SKM-1 (cell line): ENCODE measurements at regions not wholly inside any gene's neighbourhood (a gene's known extent, or its start where the extent isn't known, plus 50 kb on each side); places are given as distances from the start of the nearest gene placed in this dataset.
"Not testable (repeated sequence)": the region's sequence is repeated elsewhere in the genome, so short reads cannot be mapped to it uniquely, and the experiment has no call there.

Experiments
- DNase-seq: peaks from one replicate; lab custom pipeline; 2025; ENCODE audit not compliant: unreplicated experiment; lab: John Stamatoyannopoulos, UW

DNA sequence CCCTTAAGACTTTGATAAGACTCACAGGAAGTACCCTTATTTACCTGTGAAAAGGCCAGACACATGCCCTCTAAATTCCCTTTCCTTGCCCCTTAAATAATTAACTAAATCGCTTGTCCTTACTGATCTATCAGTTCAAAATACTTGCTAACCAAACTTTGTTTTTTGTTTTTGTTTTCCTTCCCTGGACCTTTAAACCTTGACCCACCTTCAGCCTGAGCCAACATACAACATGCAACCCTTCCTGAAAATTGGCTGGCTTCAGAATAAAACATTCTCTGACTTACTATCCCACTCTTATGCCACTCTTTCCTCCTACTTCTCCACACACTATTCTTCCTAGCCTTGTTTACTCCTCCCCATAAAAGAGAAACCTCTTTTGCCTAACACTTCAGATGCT is 448.1 kb upstream of the TRAM1L1 start:
- no peak for DNase-seq

GRCh38 chr4:117545039-117545438 is 459.7 kb upstream of the TRAM1L1 start:
- DNase-seq = no peak

GRCh38 chr4:117549524-117549923 is 464.1 kb upstream of the TRAM1L1 start:
- DNase-seq = no peak

- DNase-seq = no peak
These were observed 464.7 kb upstream of the TRAM1L1 start for GRCh38 chr4:117550085-117550484.

- DNase-seq = no peak
These were observed 474.0 kb upstream of the NDST3 start for GRCh38 chr4:117560329-117560728.

GRCh38 chr4:117574085-117574484 is 460.2 kb upstream of the NDST3 start:
- DNase-seq = no peak

DNA sequence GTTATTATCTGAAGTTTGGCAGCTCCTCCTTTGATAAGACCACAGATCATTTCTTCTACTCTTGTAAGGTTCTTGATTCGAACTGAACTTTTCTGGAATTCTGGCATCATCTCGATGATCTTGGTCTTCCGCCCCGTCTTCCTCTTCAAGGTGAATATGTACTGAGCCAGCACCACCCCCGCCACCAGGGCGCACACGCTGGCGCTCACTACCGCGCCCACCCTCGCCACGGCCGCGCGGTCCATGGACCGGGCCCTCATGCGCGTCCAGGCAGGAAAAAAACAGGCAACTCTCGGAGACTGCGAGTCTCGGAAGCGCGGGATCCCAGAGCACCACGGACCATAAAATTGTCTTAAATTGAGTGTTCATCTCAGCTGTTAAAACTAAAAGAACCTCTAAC is 458.4 kb upstream of the NDST3 start:
- DNase-seq = no peak

DNA sequence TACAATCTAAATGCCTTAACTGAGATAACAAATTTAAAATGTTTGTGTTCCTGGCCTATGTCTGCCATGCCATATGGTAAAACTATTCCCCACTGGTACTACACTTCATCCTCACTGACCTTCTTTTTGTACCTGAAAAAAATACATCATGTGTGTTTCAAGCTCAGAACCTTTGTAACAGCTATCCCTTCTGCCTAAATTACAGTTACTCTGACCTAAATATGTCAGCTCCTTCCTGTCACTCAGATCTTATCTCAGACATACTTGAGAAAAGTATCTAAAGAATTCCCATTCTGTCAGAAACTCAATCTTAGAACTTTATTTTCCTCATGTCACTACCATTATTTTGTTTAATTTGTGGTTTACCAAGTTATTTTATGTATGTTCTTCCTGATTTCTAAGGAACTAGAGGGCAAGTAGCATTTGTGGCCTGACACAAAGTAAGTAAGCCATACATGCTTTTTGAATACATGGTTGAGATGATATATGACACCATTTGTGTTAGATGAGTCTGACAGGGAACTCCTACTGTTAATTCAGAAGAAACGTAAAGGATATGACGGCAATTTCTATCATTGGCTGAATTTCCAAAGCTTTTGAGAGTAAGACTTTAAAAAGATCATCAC is 456.5 kb upstream of the NDST3 start:
- no peak for DNase-seq

GRCh38 chr4:117588771-117589170 is 445.5 kb upstream of the NDST3 start:
- no peak for DNase-seq

DNA sequence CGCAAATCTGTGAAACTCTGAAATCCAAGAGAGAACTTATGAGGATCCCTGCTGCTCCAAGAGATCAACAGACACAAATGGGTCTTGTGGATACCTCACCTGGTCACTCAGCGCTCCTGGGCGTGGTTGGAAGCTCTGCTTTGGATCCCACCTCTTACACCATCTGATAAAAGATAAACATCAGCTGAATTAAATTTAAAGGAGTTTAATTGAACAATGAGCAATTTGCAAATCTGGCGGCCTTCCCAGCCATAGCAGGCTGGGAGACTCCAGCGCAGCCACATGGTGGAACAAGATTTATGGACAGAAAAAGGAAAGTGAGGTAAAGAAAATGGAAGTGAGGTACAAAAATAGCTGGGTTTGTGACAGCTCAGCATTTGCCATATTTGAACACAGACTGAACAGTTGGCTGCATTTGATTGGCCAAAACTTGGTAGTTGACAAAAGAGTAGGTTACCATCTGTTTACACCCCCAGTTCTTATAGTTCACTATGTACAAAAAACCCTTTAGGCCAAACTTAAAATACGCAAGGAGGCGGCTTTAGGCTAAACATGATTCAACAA is 437.3 kb upstream of the NDST3 start:
- no peak for DNase-seq

- DNase-seq = not testable (repeated sequence)
These were observed 434.9 kb upstream of the NDST3 start for GRCh38 chr4:117599393-117599792.

DNA sequence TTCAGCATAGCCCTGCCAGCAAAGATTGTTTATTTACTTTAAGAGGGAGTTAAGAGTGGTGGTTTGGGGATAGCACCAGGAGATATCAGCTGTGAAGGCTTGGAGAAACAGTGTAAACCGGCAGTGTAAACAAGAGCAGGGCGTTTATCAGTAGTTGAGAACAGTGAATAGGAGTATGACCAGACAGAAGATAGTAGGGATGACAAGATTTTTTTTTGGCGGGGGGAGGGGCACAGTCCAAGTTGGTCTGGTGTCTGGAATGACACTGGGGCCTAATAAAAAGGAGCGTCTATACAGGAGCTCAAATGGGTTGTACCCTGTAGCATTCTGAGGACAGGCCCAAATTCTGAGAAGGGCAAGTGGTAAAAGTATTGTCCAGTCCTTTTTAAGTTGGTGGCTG is 433.4 kb upstream of the NDST3 start:
- DNase-seq = not testable (repeated sequence)

DNA sequence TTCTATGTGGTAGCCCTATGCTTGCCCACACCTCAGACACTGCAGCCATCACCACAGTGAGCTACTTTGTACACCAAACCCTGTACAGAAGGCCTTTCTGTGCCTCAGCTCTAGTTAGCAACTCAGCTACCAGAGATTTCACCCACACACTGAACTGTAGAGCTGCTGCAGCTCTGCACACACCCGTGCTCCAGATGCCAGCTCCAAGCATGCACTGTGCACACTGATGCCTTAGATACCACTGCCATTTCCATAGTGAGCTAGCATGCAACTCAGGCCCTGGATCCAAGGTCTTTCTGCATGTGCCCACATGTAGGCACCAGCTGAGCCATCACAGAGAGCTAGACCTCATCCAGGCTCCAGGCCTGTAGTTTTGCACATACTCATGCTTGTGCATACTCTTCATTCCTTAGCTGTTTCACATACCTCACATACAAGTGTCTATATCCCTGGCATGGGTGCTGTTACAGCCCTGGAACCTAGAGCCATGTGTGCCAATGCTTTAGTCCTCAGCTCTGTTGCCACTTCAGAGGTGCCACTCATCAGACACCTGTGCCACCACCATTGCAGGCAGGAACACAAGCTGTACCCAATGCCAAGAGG is 423.5 kb upstream of the NDST3 start:
- DNase-seq = no peak

DNA sequence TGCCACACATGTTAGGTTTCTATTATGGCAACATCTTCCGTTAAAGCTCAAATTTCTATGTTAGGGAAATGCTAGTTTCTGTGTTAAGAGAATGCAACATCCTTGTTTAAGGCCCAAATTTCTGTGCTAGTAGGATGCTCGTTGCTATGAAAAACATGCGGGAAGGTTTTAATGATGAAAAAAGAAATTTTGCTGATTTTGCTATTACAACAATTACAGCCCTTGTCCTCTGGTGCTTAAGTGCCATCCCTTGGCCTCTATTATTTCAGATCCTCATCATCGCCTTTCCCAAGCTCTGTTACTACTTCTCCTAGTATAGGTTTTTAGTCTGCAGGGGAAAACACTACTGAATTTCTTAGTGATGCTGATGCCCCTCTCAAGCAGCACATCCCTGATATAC is 412.6 kb upstream of the NDST3 start:
- DNase-seq = no peak

- DNase-seq = no peak
These were observed 411.0 kb upstream of the NDST3 start for GRCh38 chr4:117623326-117623725.

- no peak for DNase-seq
These were observed 407.6 kb upstream of the NDST3 start for GRCh38 chr4:117626664-117627063.

DNA sequence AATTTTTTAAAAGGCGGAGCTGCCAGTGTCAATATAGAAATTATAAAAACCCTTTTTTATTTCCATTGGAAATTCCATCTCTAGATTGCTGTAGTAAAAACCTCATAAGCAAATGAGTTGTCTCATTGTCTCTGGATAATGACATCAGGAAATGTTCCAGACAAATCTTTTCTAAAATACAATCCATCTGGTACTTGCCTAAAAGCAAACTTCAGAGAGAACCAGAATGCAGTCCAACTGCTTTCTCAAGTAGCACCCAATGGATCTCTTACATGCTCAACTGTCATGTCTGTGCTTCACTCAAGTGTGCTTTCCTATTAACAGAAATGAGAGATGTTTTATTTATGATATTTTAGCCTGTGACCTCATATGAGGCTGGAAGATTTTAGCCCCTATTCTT is 399.6 kb upstream of the NDST3 start:
- DNase-seq = no peak

DNA sequence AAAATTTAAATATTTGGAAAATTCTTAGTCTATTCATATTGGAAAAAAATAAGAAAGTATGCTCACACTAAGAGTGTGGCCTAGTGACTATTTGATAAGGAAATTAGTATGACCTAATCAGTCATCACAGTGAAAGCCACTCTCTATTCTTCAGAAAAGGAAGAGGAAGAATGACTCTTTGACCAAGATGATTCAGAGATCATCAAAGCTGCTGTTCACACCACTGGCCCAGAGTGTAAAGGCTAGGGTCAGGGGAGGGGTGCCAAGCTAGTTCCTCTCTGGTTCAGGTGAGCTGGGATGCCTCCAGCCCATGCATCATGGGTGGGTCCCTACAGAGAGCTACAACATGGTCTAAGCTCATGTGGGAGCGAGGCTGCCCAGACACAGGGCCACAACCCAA is 396.9 kb upstream of the NDST3 start:
- no peak for DNase-seq

- DNase-seq = no peak
These were observed 393.4 kb upstream of the NDST3 start for GRCh38 chr4:117640836-117641235.

DNA sequence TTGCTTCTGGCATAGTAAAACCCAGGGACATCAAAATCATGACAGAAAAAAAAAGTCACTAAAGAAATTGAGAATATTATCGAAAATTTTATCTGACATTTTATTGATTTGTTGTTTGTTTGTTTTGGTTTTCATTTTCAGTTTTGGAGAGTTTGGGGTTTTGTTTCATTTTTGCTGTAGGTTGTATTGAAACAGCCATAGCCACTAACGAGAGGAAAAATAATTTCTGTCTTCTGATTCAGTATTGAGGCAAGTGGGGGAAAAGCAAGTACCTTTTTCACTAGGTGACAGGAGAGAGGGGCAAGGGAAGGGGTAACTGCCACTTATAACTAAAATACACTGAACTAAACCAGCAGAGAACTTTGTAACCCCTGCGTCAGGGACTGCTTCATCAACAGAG is 392.8 kb upstream of the NDST3 start:
- DNase-seq = no peak

- DNase-seq = no peak
These were observed 380.2 kb upstream of the NDST3 start for GRCh38 chr4:117654079-117654478.

GRCh38 chr4:117660668-117661067 is 373.6 kb upstream of the NDST3 start:
- no peak for DNase-seq
